ENCODE measurements at regions not wholly inside any gene's neighbourhood (a gene's known extent, or its start where the extent isn't known, plus 50 kb on each side); places are given as distances from the start of the nearest gene placed in this dataset.

DNA sequence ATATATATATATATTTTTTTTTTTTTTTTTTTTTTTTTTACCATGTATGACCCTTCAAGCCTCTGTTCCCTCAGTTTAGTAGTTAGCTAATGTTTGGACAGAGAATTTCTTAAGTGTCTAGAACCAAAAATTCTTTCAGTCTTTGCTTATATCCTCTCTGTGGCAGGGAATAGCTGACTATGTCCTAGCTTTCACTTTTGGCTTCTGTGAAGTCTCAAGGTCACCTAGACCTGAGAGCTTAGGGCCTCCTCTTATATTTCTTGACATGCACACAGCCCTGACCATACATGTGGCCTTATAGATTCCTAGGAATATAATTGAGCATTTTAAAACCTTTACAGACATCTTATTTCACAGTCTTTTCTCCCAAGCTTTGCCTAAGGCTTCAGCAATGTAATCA, 930.8 kb upstream of the CDH9 start:
- no peak overlapping the region for H3K4me3 ChIP-seq (ENCODE audit: low read depth, low read length)
- DNase-seq (ENCODE audit: low read depth, low spot score) = no peak
- ChIA-PET POLR2A (no interaction called here), CTCF (no interaction called here)
- H3K27ac ChIP-seq (ENCODE audit: low read depth, low read length) = no peak overlapping the region
- TF ChIP-seq, protein P1, sequence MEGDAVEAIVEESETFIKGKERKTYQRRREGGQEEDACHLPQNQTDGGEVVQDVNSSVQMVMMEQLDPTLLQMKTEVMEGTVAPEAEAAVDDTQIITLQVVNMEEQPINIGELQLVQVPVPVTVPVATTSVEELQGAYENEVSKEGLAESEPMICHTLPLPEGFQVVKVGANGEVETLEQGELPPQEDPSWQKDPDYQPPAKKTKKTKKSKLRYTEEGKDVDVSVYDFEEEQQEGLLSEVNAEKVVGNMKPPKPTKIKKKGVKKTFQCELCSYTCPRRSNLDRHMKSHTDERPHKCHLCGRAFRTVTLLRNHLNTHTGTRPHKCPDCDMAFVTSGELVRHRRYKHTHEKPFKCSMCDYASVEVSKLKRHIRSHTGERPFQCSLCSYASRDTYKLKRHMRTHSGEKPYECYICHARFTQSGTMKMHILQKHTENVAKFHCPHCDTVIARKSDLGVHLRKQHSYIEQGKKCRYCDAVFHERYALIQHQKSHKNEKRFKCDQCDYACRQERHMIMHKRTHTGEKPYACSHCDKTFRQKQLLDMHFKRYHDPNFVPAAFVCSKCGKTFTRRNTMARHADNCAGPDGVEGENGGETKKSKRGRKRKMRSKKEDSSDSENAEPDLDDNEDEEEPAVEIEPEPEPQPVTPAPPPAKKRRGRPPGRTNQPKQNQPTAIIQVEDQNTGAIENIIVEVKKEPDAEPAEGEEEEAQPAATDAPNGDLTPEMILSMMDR (IDR thresholded peaks at IDR 0.05; ENCODE audit: low read depth, low read length) = no peak
- H3K9me3 ChIP-seq (ENCODE audit: control insufficient read depth, insufficient read depth, low read length) = peaks cover 5% of the 10 kb centered on the region
- H3K27me3 ChIP-seq (ENCODE audit: control insufficient read depth, insufficient read depth, low read length) = no peaks in the 10 kb centered on the region

- CTCF ChIA-PET = no interaction called here
Observed at GRCh38 chr5:27963050-27963783, 924.8 kb upstream of the CDH9 start.

DNA sequence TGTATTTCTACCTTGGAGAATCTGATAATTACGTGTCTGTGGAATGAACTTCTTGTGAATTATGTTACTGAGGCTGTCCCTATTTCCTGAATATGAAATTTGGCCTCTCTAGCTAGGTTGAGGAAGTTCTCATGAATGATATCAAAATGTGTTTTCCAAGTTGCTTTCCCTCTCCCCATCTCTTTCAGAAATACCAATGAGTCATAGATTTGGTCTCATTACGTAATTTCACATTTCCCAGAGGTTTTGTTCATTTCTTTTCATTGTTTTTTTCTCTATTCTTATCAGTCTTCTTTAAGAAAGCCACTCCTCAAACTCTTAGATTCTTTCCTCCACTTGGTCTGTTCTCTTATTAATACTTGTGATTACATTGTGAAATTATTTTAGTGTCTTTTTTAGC, 923.8 kb upstream of the CDH9 start:
- DNase-seq (ENCODE audit: low read depth, low spot score) = no peak
- Histone ChIP-seq H3K9me3 (ENCODE audit: control insufficient read depth, insufficient read depth, low read length) (peaks cover 17% of the 10 kb centered on the region; the same call in 1 of the 2 replicates), H3K27me3 (ENCODE audit: control insufficient read depth, insufficient read depth, low read length) (no peaks in the 10 kb centered on the region), H3K27ac (ENCODE audit: low read depth, low read length) (no peak overlapping the region), H3K4me3 (ENCODE audit: low read depth, low read length) (no peak overlapping the region)
- CTCF ChIA-PET = no interaction called here
- POLR2A ChIA-PET = no interaction called here
- TF ChIP-seq, protein P1 (IDR thresholded peaks at IDR 0.05; ENCODE audit: low read depth, low read length) = no peak

More at GRCh38 chr5:27963050-27963783, 924.8 kb upstream of the CDH9 start:
- H3K27ac ChIP-seq (ENCODE audit: low read depth, low read length) = no peak overlapping the region
- H3K4me3 ChIP-seq (ENCODE audit: low read depth, low read length) = no peak overlapping the region
- POLR2A ChIA-PET = no interaction called here
- TF ChIP-seq, protein P1 (IDR thresholded peaks at IDR 0.05; ENCODE audit: low read depth, low read length) = no peak
- H3K9me3 ChIP-seq (ENCODE audit: control insufficient read depth, insufficient read depth, low read length) = peaks cover 17% of the 10 kb centered on the region
- H3K27me3 ChIP-seq (ENCODE audit: control insufficient read depth, insufficient read depth, low read length) = no peaks in the 10 kb centered on the region
- no peak for DNase-seq (ENCODE audit: low read depth, low spot score)

GRCh38 chr5:27947088-27947487, 908.7 kb upstream of the CDH9 start:
- ChIA-PET CTCF (interaction anchor here (0.7 kb wide), 1 partner anchor 1548 kb away, joined by 3 read pairs; no protein-coding TSS in a partner anchor), POLR2A (no interaction called here)
- DNase-seq (ENCODE audit: low read depth, low spot score) = no peak

GRCh38 chr5:27944471-27944870, 906.1 kb upstream of the CDH9 start:
- ChIA-PET POLR2A (no interaction called here), CTCF (no interaction called here)
- Histone ChIP-seq H3K9me3 (ENCODE audit: control insufficient read depth, insufficient read depth, low read length) (peaks cover 4% of the 10 kb centered on the region), H3K27me3 (ENCODE audit: control insufficient read depth, insufficient read depth, low read length) (no peaks in the 10 kb centered on the region), H3K27ac (ENCODE audit: low read depth, low read length) (no peak overlapping the region), H3K4me3 (ENCODE audit: low read depth, low read length) (no peak overlapping the region)
- no peak for DNase-seq (ENCODE audit: low read depth, low spot score)
- TF ChIP-seq, protein P1 (IDR thresholded peaks at IDR 0.05; ENCODE audit: low read depth, low read length) = no peak

More at GRCh38 chr5:27947088-27947487, 908.7 kb upstream of the CDH9 start:
- Histone ChIP-seq H3K27me3 (ENCODE audit: control insufficient read depth, insufficient read depth, low read length) (no peaks in the 10 kb centered on the region), H3K9me3 (ENCODE audit: control insufficient read depth, insufficient read depth, low read length) (peaks cover 3% of the 10 kb centered on the region), H3K27ac (ENCODE audit: low read depth, low read length) (no peak overlapping the region), H3K4me3 (ENCODE audit: low read depth, low read length) (no peak overlapping the region)
- TF ChIP-seq, protein P1 (IDR thresholded peaks at IDR 0.05; ENCODE audit: low read depth, low read length) = no peak
